ENCODE measurements at regions not wholly inside any gene's neighbourhood (a gene's known extent, or its start where the extent isn't known, plus 50 kb on each side); places are given as distances from the start of the nearest gene placed in this dataset.

DNA sequence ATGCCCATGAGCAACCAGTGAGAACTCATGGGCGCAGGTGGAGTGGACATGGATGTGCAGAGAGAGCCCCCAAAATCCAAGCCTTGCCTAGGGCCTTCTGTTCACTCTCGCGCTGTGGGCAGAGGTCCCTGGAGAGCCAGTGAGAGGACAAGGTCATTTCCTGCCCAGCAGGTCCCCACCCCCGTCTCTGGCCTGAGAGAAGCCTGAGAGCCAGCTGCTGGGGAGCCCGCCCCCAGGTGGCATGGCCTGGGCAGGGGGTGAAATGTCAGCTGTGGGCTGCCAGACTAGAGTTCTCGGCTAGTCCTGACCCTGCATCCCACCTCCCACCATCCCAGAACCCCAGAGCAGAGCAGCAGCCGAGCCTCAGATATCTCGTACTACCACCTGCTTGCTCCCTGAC lies 85.3 kb downstream of the BARX1 start:
- intact Hi-C loops (cut with micrococcal nuclease; ENCODE audit: unreplicated experiment), result no loop called here
- TF ChIP-seq, protein P1, sequence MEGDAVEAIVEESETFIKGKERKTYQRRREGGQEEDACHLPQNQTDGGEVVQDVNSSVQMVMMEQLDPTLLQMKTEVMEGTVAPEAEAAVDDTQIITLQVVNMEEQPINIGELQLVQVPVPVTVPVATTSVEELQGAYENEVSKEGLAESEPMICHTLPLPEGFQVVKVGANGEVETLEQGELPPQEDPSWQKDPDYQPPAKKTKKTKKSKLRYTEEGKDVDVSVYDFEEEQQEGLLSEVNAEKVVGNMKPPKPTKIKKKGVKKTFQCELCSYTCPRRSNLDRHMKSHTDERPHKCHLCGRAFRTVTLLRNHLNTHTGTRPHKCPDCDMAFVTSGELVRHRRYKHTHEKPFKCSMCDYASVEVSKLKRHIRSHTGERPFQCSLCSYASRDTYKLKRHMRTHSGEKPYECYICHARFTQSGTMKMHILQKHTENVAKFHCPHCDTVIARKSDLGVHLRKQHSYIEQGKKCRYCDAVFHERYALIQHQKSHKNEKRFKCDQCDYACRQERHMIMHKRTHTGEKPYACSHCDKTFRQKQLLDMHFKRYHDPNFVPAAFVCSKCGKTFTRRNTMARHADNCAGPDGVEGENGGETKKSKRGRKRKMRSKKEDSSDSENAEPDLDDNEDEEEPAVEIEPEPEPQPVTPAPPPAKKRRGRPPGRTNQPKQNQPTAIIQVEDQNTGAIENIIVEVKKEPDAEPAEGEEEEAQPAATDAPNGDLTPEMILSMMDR (conservative IDR thresholded peaks at IDR 0.05; ENCODE audit: low read depth, low read length), result no peak
- no peak for TF ChIP-seq EZH2 (IDR thresholded peaks at IDR 0.05; ENCODE audit: borderline replicate concordance, low read depth, low read length, poor library complexity, severe bottlenecking)
- Histone ChIP-seq H3K27me3 (replicated peaks; ENCODE audit: insufficient read depth, low read depth, low read length, poor library complexity) (no peaks in the 10 kb centered on the region), H3K27ac (ENCODE audit: low read depth, low read length, poor library complexity, severe bottlenecking) (no peak overlapping the region), H3K36me3 (ENCODE audit: insufficient read depth, low read length, poor library complexity, severe bottlenecking) (no peaks in the 10 kb centered on the region), H3K4me1 (ENCODE audit: insufficient read depth, low read length, poor library complexity, severe bottlenecking) (no peaks in the 10 kb centered on the region), H3K4me3 (ENCODE audit: low read depth, low read length, poor library complexity, severe bottlenecking) (no peak overlapping the region), H3K9me3 (ENCODE audit: low read depth, low read length, poor library complexity, severe bottlenecking) (peaks cover 12% of the 10 kb centered on the region)
- no TSS peak for BruUV-seq (replicated peaks)
- DNase-seq (ENCODE audit: low spot score), result no peak
- POLR2A ChIA-PET (ENCODE audit: low non-redundant PET), result no interaction called here
- CTCF ChIA-PET, result no interaction called here

DNA sequence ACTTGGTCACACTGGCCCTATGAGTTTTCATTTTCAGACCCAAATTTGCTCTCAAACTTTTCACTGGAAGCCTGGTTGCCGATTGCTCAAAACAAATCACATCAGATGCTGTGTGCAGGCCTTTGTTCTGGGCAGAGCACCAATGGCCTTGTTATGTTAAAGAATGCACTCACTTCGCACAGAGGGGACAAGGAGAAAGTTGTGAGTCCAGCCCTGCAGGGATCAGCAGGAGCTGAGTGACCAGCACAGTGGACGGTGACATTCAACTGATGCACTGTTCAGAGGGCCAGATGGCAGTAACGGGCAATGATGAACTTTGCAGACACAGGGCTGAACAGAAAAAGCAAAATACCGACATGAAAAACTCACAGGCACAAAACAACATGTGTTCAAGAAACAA lies 86.1 kb downstream of the BARX1 start:
- DNase-seq (ENCODE audit: low spot score), result no peak
- no TSS peak for BruUV-seq (replicated peaks)
- intact Hi-C loops (cut with micrococcal nuclease; ENCODE audit: unreplicated experiment), result no loop called here
- Histone ChIP-seq H3K4me3 (ENCODE audit: low read depth, low read length, poor library complexity, severe bottlenecking) (no peak overlapping the region), H3K9me3 (ENCODE audit: low read depth, low read length, poor library complexity, severe bottlenecking) (peaks cover 5% of the 10 kb centered on the region), H3K36me3 (ENCODE audit: insufficient read depth, low read length, poor library complexity, severe bottlenecking) (no peaks in the 10 kb centered on the region), H3K27ac (ENCODE audit: low read depth, low read length, poor library complexity, severe bottlenecking) (no peak overlapping the region), H3K27me3 (replicated peaks; ENCODE audit: insufficient read depth, low read depth, low read length, poor library complexity) (no peaks in the 10 kb centered on the region), H3K4me1 (ENCODE audit: insufficient read depth, low read length, poor library complexity, severe bottlenecking) (no peaks in the 10 kb centered on the region)
- CTCF ChIA-PET, result no interaction called here
- TF ChIP-seq EZH2 (IDR thresholded peaks at IDR 0.05; ENCODE audit: borderline replicate concordance, low read depth, low read length, poor library complexity, severe bottlenecking), result no peak
- TF ChIP-seq, protein P1 (conservative IDR thresholded peaks at IDR 0.05; ENCODE audit: low read depth, low read length), result no peak
- POLR2A ChIA-PET (ENCODE audit: low non-redundant PET), result no interaction called here

DNA sequence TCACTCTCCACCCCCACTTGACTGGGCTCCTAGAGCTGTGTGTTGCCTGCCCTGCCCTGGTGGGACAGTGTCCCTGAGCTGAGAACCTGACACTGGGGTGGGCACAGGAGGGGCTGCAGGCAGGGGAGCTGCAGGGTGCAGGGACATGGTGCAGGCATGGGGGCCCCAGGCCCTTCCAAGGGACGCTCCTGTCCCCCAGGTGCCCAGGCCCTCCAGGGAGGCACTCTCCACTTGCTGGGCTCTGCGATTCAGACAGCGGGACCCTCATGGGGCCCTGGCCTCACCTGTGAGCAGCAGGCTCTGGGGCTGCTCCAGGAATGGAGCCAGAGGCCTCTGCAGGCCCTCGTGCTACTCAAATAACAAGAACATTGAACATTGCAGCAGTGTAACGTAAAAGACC lies 89.4 kb downstream of the BARX1 start:
- no peak for TF ChIP-seq EZH2 (IDR thresholded peaks at IDR 0.05; ENCODE audit: borderline replicate concordance, low read depth, low read length, poor library complexity, severe bottlenecking)
- TF ChIP-seq, protein P1 (conservative IDR thresholded peaks at IDR 0.05; ENCODE audit: low read depth, low read length), result no peak
- CTCF ChIA-PET, result no interaction called here
- no peak for DNase-seq (ENCODE audit: low spot score)
- Histone ChIP-seq H3K27me3 (replicated peaks; ENCODE audit: insufficient read depth, low read depth, low read length, poor library complexity) (peaks cover 4% of the 10 kb centered on the region), H3K9me3 (ENCODE audit: low read depth, low read length, poor library complexity, severe bottlenecking) (no peaks in the 10 kb centered on the region), H3K4me1 (ENCODE audit: insufficient read depth, low read length, poor library complexity, severe bottlenecking) (no peaks in the 10 kb centered on the region), H3K4me3 (ENCODE audit: low read depth, low read length, poor library complexity, severe bottlenecking) (no peak overlapping the region), H3K27ac (ENCODE audit: low read depth, low read length, poor library complexity, severe bottlenecking) (no peak overlapping the region), H3K36me3 (ENCODE audit: insufficient read depth, low read length, poor library complexity, severe bottlenecking) (no peaks in the 10 kb centered on the region)
- POLR2A ChIA-PET (ENCODE audit: low non-redundant PET), result no interaction called here
- BruUV-seq (replicated peaks), result no TSS peak
- intact Hi-C loops (cut with micrococcal nuclease; ENCODE audit: unreplicated experiment), result no loop called here

All from A673 (cell line).